CD4-positive, alpha-beta T cell treated with Interleukin-4 for 4 hours (primary cell): ENCODE measurements at regions not wholly inside any gene's neighbourhood (a gene's known extent, or its start where the extent isn't known, plus 50 kb on each side); places are given as distances from the start of the nearest gene placed in this dataset.

Experiments used
- DNase-seq: peaks from one replicate; pipeline ENCODE4 v3.0.0-alpha.2; 2020

GRCh38 chr14:101196795-101197590, 293.5 kb upstream of the RTL1 start:
- no peak for DNase-seq

- DNase-seq: no peak
Measured at GRCh38 chr14:101197595-101198397, 294.3 kb upstream of the RTL1 start.

GRCh38 chr14:101198398-101199027, 295.0 kb upstream of the RTL1 start:
- DNase-seq: no peak

- DNase-seq: no peak
Measured at GRCh38 chr14:101199028-101199770, 295.7 kb upstream of the RTL1 start.

- no peak for DNase-seq
Measured at GRCh38 chr14:101200008-101200649, 296.6 kb upstream of the RTL1 start.

GRCh38 chr14:101200650-101201516, 297.4 kb upstream of the RTL1 start:
- DNase-seq: no peak

- no peak for DNase-seq
Measured at GRCh38 chr14:101201535-101202151, 298.1 kb upstream of the RTL1 start.

GRCh38 chr14:101202627-101203404, 299.3 kb upstream of the RTL1 start:
- DNase-seq: no peak

GRCh38 chr14:101206556-101206955, 303.0 kb upstream of the RTL1 start:
- DNase-seq: no peak

GRCh38 chr14:101207041-101207440, 303.5 kb upstream of the RTL1 start:
- no peak for DNase-seq

- DNase-seq: no peak
Measured at GRCh38 chr14:101207897-101208296, 304.4 kb upstream of the RTL1 start.

- DNase-seq: no peak
Measured at GRCh38 chr14:101209594-101209993, 306.1 kb upstream of the RTL1 start.

- DNase-seq: no peak
Measured at GRCh38 chr14:101215266-101215665, 311.7 kb upstream of the RTL1 start.

GRCh38 chr14:101215927-101216326, 312.4 kb upstream of the RTL1 start:
- no peak for DNase-seq

GRCh38 chr14:101216366-101217079, 313.0 kb upstream of the RTL1 start:
- DNase-seq: no peak

- no peak for DNase-seq
Measured at GRCh38 chr14:101217080-101217463, 313.6 kb upstream of the RTL1 start.

- no peak for DNase-seq
Measured at GRCh38 chr14:101217616-101218371, 314.3 kb upstream of the RTL1 start.

GRCh38 chr14:101219896-101220703, 316.6 kb upstream of the RTL1 start:
- DNase-seq: no peak
